Ovary (tissue), 3 donors: ENCODE measurements at regions not wholly inside any gene's neighbourhood (a gene's known extent, or its start where the extent isn't known, plus 50 kb on each side); places are given as distances from the start of the nearest gene placed in this dataset.

ENCODE experiments used
- EP300 ChIP-seq: sonication (generic); formaldehyde crosslinking; IDR thresholded peaks from one replicate; pipeline ENCODE4 v1.6.1; 2017; ENCODE audit warnings: antibody characterized with exemption
- POLR2A ChIP-seq: fragments of 450-650 bp; IDR thresholded peaks from one replicate; pipeline ENCODE4 v1.6.1; 2017; ENCODE audit warnings: antibody characterized with exemption, mild to moderate bottlenecking, moderate library complexity
- TF ChIP-seq, protein P1 (sequence below), 3 donors: fragments of 450-650 bp in 2 of 3; fragments of 200-600 bp in 1 of 3; IDR thresholded peaks; one replicate each; pipeline versions ENCODE4 v1.5.1 to v1.8.0; 2016 to 2022; ENCODE audit warnings: antibody characterized with exemption in 3 of 3, mild to moderate bottlenecking in 1 of 3
- donor health status: DM: no; HTN: no; CAD: no.

DNA sequence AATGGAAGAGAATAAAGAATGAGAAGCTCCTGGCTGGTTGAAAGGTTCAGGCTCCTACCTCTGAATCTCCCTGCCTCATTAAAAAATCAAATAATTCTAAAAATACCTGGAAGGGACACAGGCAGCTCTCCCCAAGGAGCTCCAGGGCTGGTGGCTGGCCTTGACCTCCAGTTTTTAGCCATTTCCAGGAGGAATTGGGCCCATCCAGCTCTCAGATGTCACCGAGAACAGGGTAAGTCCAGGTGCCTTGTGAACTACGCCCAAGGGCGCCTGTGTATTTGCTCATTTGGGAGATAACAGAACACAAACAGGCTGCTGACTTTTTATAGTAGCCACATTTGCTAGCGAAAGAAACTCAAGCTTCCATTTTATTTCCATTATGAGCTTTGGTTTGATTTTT, 321.0 kb upstream of the C1orf174 start:
- TF ChIP-seq, protein P1, sequence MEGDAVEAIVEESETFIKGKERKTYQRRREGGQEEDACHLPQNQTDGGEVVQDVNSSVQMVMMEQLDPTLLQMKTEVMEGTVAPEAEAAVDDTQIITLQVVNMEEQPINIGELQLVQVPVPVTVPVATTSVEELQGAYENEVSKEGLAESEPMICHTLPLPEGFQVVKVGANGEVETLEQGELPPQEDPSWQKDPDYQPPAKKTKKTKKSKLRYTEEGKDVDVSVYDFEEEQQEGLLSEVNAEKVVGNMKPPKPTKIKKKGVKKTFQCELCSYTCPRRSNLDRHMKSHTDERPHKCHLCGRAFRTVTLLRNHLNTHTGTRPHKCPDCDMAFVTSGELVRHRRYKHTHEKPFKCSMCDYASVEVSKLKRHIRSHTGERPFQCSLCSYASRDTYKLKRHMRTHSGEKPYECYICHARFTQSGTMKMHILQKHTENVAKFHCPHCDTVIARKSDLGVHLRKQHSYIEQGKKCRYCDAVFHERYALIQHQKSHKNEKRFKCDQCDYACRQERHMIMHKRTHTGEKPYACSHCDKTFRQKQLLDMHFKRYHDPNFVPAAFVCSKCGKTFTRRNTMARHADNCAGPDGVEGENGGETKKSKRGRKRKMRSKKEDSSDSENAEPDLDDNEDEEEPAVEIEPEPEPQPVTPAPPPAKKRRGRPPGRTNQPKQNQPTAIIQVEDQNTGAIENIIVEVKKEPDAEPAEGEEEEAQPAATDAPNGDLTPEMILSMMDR (IDR thresholded peaks at IDR 0.05) = no peak
- no peak for TF ChIP-seq POLR2A
- TF ChIP-seq EP300 = no peak
